ENCODE measurements at regions not wholly inside any gene's neighbourhood (a gene's known extent, or its start where the extent isn't known, plus 50 kb on each side); places are given as distances from the start of the nearest gene placed in this dataset.

DNA sequence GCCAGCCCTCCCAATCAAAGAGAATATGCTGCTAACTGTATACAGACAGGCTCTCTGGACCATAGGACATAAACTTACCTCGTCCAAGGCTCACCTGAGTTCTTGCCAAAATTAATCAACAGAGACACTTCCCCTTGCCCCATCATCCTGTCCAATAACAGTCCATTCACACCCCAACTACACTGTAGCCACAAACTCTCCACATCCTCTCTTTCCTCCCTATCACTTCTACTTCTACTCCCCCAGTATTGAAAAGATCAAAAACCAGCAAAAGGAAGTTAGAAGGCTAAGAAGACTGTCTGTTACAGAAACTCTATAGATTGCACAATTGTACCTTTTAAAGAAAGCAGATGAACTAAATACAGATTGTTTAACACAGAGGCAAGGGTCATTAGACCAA lies 133.5 kb upstream of the STT3B start:
- TF ChIP-seq, protein P1, sequence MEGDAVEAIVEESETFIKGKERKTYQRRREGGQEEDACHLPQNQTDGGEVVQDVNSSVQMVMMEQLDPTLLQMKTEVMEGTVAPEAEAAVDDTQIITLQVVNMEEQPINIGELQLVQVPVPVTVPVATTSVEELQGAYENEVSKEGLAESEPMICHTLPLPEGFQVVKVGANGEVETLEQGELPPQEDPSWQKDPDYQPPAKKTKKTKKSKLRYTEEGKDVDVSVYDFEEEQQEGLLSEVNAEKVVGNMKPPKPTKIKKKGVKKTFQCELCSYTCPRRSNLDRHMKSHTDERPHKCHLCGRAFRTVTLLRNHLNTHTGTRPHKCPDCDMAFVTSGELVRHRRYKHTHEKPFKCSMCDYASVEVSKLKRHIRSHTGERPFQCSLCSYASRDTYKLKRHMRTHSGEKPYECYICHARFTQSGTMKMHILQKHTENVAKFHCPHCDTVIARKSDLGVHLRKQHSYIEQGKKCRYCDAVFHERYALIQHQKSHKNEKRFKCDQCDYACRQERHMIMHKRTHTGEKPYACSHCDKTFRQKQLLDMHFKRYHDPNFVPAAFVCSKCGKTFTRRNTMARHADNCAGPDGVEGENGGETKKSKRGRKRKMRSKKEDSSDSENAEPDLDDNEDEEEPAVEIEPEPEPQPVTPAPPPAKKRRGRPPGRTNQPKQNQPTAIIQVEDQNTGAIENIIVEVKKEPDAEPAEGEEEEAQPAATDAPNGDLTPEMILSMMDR (conservative IDR thresholded peaks at IDR 0.05), result no peak
- no peak for TF ChIP-seq EZH2 (IDR thresholded peaks at IDR 0.05; ENCODE audit: low read depth)
